Stimulated activated CD8-positive, alpha-beta memory T cell treated with anti-CD3 and anti-CD28 coated beads, Interleukin-4, amount 100 ng/mL, for 48 hours (primary cell): ENCODE measurements at regions not wholly inside any gene's neighbourhood (a gene's known extent, or its start where the extent isn't known, plus 50 kb on each side); places are given as distances from the start of the nearest gene placed in this dataset.

Experiments used
- DNase-seq: peaks from one replicate; pipeline ENCODE4 v3.0.0-alpha.2; 2020

DNA sequence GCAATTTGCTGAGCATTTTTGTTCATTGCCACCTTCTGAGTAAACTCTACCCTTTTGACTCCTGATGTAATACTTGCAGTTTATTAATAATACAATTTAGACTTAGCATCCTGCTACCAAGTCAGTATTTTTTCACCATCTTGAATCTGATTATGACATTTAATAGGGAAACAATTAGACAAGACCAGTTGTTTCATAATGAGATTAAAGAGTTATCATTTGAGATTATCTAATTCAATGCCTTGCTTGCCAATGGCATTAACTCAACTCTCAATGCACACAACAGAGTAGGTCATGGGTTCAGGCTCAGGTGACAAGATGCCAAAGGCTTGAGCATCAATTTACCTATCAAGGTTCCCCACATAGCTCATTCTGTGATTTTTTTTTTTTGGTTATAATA is 488.4 kb downstream of the DISC1 start:
- no peak for DNase-seq

DNA sequence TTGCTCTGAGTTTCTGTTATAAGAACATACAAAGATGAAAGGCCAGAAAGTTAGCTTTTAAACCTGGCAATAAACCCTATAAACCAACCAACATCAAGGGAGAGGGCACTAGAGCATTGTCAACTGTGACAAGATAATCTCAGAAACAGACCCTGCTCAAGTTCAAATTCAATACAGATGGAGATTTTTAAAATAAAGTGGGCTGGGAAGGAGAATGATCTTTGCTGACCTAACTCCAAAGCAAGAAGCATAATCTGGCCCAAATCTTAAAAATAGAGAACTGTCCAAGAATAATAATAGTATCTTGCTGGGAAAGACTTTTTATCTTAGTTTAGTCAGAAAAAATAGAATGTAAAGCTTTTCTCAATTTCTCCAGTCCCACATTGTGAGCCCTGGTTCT is 485.5 kb downstream of the DISC1 start:
- DNase-seq: no peak

DNA sequence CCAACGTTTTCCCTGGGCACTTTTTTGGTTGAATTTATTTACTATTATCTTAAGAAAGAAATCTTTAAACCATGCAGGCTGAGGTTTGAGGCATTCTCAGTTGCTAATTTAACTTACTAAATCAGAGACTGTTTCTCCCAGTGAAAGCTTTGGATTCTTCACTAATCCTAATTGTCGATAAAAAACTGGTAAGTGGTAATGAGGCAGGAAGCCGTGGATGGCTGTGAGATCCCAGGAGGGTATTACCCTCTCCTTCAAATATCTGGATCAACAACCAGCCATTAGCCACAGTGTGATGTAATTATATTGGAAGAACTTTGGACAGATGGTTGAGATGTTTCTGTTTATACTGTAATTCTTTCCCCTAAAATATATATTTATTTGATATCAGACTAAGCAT is 485.0 kb downstream of the DISC1 start:
- DNase-seq: no peak

DNA sequence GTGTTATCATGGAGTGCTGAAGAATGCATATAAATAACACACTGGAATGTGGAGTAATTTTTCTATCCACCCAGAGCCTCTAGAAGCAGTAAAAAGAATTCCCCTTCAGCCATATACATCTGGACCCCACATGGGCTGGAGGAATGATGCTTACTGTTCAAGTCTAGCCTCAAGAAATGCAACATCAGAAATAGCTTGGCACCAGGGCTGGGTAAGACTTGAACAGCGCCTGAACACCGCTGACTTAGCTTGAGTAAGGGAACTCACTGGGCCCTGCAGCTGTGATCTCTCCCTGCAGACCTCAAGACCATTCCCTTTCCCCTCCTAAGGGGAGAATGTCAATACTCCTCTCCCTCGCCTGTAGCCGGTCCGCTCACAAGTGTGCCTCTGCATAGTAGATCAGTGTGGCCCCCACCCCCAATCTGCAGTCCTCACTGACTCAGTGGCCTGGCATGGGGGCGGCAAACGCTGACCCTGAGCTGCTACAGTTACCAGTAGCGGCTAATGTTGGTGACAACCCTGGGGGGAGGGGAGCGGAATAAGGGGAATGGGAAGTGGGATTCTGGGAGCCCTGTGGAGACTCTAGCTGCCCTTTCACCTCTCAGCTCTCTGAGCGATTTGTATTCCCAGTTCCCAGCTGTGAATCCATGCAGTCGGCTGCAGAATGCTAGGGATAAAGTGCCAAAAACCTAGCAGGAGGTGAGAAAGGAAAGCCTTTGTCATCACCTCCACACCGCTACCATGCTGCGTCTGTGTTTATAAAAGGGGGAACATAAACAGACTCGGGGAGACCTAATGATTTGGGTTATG is 483.9 kb downstream of the DISC1 start:
- no peak for DNase-seq

DNA sequence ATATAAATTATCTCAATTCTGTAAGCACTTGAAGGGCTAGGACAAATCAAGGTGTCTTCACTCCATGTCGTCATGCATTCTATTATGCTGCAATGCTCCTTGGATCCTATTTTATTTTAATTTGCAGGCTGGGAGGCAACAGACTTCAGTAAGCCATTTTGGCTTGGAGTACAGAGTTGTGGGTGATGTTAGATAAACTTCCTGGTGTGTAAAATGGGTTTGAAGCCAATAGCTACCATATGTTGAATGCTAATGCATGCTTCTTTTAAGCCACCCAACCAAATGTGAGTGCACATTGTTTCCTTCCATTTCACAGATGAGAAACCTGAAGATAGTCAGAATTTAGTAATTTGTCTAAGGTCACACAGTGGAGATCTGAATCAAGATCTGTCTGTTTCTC is 482.8 kb downstream of the DISC1 start:
- no peak for DNase-seq

DNA sequence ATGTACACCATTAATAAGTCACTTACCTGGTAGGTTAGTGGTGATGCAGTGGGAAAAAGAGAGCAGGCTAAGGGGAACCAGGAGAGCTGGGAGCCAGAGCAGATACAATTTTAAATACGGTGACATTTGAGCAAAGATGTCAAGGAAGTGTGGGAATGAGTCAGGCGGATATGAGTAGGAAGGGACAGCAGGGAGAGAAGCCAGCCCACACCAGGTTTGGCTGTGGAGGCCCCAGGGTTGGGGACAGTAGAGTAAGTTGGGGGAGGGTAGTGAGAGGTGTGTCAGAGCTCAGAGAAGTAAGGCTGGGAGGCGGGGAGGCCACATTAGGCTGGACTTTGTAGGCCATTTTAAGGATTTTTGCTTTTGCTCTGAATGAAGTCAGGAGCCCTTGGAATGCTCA is 482.0 kb downstream of the DISC1 start:
- no peak for DNase-seq

DNA sequence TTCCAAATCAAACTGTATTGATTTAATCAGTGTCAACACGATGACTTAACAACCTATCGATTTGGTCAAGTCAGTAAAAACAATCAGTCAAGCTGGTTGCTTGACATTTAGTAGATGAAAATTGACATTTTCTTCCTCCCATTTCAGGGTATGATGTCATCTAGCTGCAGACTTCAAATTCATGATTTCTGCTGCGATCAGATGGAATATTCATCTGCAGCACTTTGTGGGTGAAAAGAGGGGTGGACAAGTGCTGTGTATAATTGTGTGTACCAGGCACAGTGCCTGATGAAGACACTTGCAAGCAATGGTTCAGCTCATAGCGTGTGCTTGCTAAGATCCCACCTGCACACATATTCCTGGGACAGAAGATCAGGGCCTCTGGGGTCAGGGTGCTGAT is 479.8 kb downstream of the DISC1 start:
- no peak for DNase-seq

DNA sequence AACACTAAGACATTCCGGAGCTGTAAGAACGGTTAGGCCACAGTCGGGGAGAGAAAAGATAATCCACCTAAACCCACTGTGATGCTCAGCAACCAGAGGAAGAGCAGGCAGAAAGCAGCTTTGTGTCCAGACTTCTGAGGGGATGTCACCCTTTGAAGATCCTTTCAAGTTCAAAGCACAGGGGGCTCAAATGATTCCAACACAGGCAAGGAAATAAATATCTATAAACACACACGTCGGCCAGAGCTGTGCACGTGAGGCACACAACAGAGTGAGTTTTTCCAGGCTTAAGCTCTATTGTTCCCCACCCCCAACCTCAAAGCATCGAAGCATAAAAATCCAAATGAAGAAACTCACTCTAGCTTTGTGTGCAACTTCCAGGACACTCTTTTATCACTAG is 479.0 kb downstream of the DISC1 start:
- no peak for DNase-seq

DNA sequence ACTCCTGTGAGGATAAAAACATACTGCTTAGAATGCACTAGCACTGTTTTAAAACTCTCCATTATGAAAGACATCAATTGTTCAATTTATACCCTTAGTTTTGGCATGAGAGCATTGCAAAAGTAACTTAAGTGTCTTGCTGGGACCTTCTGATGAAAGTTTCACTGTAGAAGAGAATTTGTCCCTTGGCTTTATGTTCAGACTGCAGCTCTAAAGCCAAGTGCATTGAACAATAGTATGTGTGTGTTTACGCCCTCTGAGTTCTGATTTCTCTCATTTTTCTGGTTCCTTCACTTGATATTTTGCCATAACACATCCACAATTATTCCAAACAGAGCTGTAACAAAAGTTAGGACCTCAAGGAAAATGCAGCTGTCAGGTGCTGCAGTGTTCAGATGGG is 474.6 kb downstream of the DISC1 start:
- DNase-seq: no peak

DNA sequence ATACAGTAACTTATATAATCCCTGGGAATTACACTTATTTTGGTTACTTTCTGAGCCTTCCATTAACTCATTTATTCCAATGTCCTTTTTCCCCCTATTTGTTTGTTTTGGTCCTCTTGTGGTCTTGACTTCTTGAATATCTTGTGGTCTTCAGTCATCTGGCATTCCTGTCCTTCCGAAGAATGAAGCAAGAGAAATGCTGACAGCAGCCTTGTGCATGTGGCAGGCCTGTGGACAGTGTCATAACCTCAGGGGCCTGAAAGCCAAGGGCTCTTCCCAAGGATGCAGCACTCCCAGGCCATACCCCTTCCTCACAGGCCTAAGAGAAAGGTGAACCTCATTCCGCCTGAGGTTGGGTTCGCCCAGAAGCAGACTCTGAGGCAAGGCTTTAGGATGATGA is 470.2 kb downstream of the DISC1 start:
- DNase-seq: no peak
